Stimulated activated CD8-positive, alpha-beta memory T cell treated with anti-CD3 and anti-CD28 coated beads, Interleukin-15, amount 100 ng/mL, for 4 hours (primary cell): ENCODE measurements at regions not wholly inside any gene's neighbourhood (a gene's known extent, or its start where the extent isn't known, plus 50 kb on each side); places are given as distances from the start of the nearest gene placed in this dataset.

Experiments
- DNase-seq, 2 donors: peaks; one replicate each; pipeline ENCODE4 v3.0.0-alpha.2; 2020; ENCODE audit warnings: low read depth in 2 of 2

GRCh38 chr17:79169861-79170260, 95.2 kb downstream of the ENGASE start:
- DNase-seq: no peak

GRCh38 chr17:79169366-79169765, 94.7 kb downstream of the ENGASE start:
- no peak for DNase-seq

GRCh38 chr17:79168486-79169055, 93.9 kb downstream of the ENGASE start:
- DNase-seq: no peak

- DNase-seq: no peak
Observed at GRCh38 chr17:79167486-79167885, 92.9 kb downstream of the ENGASE start.

GRCh38 chr17:79165756-79166473, 91.3 kb downstream of the ENGASE start:
- no peak for DNase-seq

GRCh38 chr17:79164913-79165695, 90.5 kb downstream of the ENGASE start:
- DNase-seq: no peak

GRCh38 chr17:79164408-79164807, 89.8 kb downstream of the ENGASE start:
- no peak for DNase-seq

GRCh38 chr17:79163071-79163470, 88.4 kb downstream of the ENGASE start:
- DNase-seq: no peak

- no peak for DNase-seq
Observed at GRCh38 chr17:79162012-79162963, 87.7 kb downstream of the ENGASE start.

- DNase-seq: no peak
Observed at GRCh38 chr17:79160980-79161636, 86.5 kb downstream of the ENGASE start.

- no peak for DNase-seq
Observed at GRCh38 chr17:79159926-79160325, 85.3 kb downstream of the ENGASE start.

- no peak for DNase-seq
Observed at GRCh38 chr17:79159471-79159870, 84.8 kb downstream of the ENGASE start.

GRCh38 chr17:79156463-79157095, 82.0 kb downstream of the ENGASE start:
- no peak for DNase-seq

GRCh38 chr17:79155701-79156100, 81.1 kb downstream of the ENGASE start:
- no peak for DNase-seq

GRCh38 chr17:79154951-79155585, 80.4 kb downstream of the ENGASE start:
- no peak for DNase-seq

- DNase-seq: no peak
Observed at GRCh38 chr17:79154446-79154845, 79.8 kb downstream of the ENGASE start.

- no peak for DNase-seq
Observed at GRCh38 chr17:79153367-79154130, 78.9 kb downstream of the ENGASE start.

GRCh38 chr17:79152636-79153035, 78.0 kb downstream of the ENGASE start:
- no peak for DNase-seq

GRCh38 chr17:79152110-79152509, 77.5 kb downstream of the ENGASE start:
- no peak for DNase-seq
